Activated CD4-positive, alpha-beta T cell treated with anti-CD3 and anti-CD28 coated beads for 48 hours (primary cell): ENCODE measurements at regions not wholly inside any gene's neighbourhood (a gene's known extent, or its start where the extent isn't known, plus 50 kb on each side); places are given as distances from the start of the nearest gene placed in this dataset.

Source experiments
- DNase-seq: peaks from one replicate; pipeline ENCODE4 v3.0.0-alpha.2; 2020

GRCh38 chr9:118529624-118530214 is 825.5 kb downstream of the TLR4 start:
- DNase-seq, result no peak

- no peak for DNase-seq
Observed at GRCh38 chr9:118532592-118532991, 828.4 kb downstream of the TLR4 start.

- DNase-seq, result no peak
Observed at GRCh38 chr9:118533101-118533500, 828.9 kb downstream of the TLR4 start.

- no peak for DNase-seq
Observed at GRCh38 chr9:118533850-118534249, 829.6 kb downstream of the TLR4 start.

- DNase-seq, result no peak
Observed at GRCh38 chr9:118536153-118536552, 832.0 kb downstream of the TLR4 start.

- no peak for DNase-seq
Observed at GRCh38 chr9:118538959-118539358, 830.3 kb downstream of the BRINP1 start.

- no peak for DNase-seq
Observed at GRCh38 chr9:118553465-118553864, 815.8 kb downstream of the BRINP1 start.

- no peak for DNase-seq
Observed at GRCh38 chr9:118554987-118555386, 814.2 kb downstream of the BRINP1 start.

GRCh38 chr9:118558026-118558425 is 811.2 kb downstream of the BRINP1 start:
- DNase-seq, result no peak

GRCh38 chr9:118558891-118559290 is 810.3 kb downstream of the BRINP1 start:
- no peak for DNase-seq

GRCh38 chr9:118561051-118561450 is 808.2 kb downstream of the BRINP1 start:
- DNase-seq, result no peak

- no peak for DNase-seq
Observed at GRCh38 chr9:118563677-118564076, 805.6 kb downstream of the BRINP1 start.

- no peak for DNase-seq
Observed at GRCh38 chr9:118567861-118568260, 801.4 kb downstream of the BRINP1 start.

GRCh38 chr9:118568704-118569103 is 800.5 kb downstream of the BRINP1 start:
- DNase-seq, result no peak

GRCh38 chr9:118569148-118569547 is 800.1 kb downstream of the BRINP1 start:
- no peak for DNase-seq

GRCh38 chr9:118570066-118570465 is 799.2 kb downstream of the BRINP1 start:
- no peak for DNase-seq

GRCh38 chr9:118575341-118576070 is 793.7 kb downstream of the BRINP1 start:
- no peak for DNase-seq

- DNase-seq, result no peak
Observed at GRCh38 chr9:118577121-118577520, 792.1 kb downstream of the BRINP1 start.

- no peak for DNase-seq
Observed at GRCh38 chr9:118578467-118578866, 790.8 kb downstream of the BRINP1 start.

GRCh38 chr9:118583414-118583813 is 785.8 kb downstream of the BRINP1 start:
- no peak for DNase-seq

GRCh38 chr9:118586978-118587377 is 782.3 kb downstream of the BRINP1 start:
- DNase-seq, result no peak

- DNase-seq, result no peak
Observed at GRCh38 chr9:118594428-118594827, 774.8 kb downstream of the BRINP1 start.

- no peak for DNase-seq
Observed at GRCh38 chr9:118595719-118596305, 773.4 kb downstream of the BRINP1 start.

GRCh38 chr9:118596374-118597015 is 772.7 kb downstream of the BRINP1 start:
- DNase-seq, result no peak
